22Rv1 (cell line): ENCODE measurements at regions not wholly inside any gene's neighbourhood (a gene's known extent, or its start where the extent isn't known, plus 50 kb on each side); places are given as distances from the start of the nearest gene placed in this dataset.

ENCODE experiments used
- ZFX ChIP-seq: fragments of 450-650 bp; IDR thresholded peaks from 2 replicates; pipeline ENCODE4 v1.6.1; 2017; ENCODE audit warnings: antibody characterized with exemption, borderline replicate concordance
- TF ChIP-seq, protein P1 (sequence below): fragments of 450-650 bp; IDR thresholded peaks from 2 replicates; pipeline ENCODE4 v1.5.1; 2017; ENCODE audit warnings: mild to moderate bottlenecking

DNA sequence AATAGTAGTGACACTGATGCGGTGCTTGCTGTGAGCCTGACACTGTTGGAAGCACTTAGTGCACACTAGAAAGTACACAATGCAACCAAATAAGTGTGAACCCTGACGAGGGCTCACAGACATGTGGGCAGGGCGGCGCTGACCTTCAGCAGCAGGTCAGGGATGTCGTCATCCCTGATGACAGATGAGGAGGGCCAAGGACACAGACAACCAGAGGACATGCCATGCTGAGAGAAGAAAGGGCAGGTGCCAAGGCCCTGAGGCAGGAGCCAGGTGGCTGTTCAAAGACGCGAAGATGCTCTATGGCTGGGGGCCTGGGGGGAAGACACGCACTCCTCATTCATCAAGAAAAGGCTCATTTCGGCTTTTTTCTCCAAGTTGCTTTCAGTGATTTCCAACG, 176.4 kb upstream of the CST7 start:
- TF ChIP-seq, protein P1, sequence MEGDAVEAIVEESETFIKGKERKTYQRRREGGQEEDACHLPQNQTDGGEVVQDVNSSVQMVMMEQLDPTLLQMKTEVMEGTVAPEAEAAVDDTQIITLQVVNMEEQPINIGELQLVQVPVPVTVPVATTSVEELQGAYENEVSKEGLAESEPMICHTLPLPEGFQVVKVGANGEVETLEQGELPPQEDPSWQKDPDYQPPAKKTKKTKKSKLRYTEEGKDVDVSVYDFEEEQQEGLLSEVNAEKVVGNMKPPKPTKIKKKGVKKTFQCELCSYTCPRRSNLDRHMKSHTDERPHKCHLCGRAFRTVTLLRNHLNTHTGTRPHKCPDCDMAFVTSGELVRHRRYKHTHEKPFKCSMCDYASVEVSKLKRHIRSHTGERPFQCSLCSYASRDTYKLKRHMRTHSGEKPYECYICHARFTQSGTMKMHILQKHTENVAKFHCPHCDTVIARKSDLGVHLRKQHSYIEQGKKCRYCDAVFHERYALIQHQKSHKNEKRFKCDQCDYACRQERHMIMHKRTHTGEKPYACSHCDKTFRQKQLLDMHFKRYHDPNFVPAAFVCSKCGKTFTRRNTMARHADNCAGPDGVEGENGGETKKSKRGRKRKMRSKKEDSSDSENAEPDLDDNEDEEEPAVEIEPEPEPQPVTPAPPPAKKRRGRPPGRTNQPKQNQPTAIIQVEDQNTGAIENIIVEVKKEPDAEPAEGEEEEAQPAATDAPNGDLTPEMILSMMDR = no peak
- no peak for TF ChIP-seq ZFX
